ENCODE measurements at regions not wholly inside any gene's neighbourhood (a gene's known extent, or its start where the extent isn't known, plus 50 kb on each side); places are given as distances from the start of the nearest gene placed in this dataset.
A peak's percentile ranks its signal among the peaks of the same experiment; 100 is the strongest.

- ATAC-seq (peak; percentile 90 to 94), DNase-seq (peak; percentile 14 to 39 (median 35))
- H3K27ac ChIP-seq (ENCODE audit: low read length), result peak overlapping the region; percentile 90
- H3K27me3 ChIP-seq (ENCODE audit: control insufficient read depth, insufficient read depth), result no peaks in the 10 kb centered on the region
- intact Hi-C loops (cut with DNase I), result loop anchor here in 3 of 4 donors (5.0 to 10.0 kb wide), 2 partner anchors 181 to 298 kb away; no protein-coding TSS in a partner anchor
- no peaks in the 10 kb centered on the region for H3K4me1 ChIP-seq (ENCODE audit: control insufficient read depth, insufficient read depth, low read length)
- WGBS, result 18% methylated on average over 8 of the region's 8 CpGs
- peak overlapping the region; percentile 53 for H3K4me3 ChIP-seq (ENCODE audit: low read length)
- H3K9me3 ChIP-seq (ENCODE audit: control insufficient read depth, low read length), result no peaks in the 10 kb centered on the region
Observed at GRCh38 chr7:15015545-15016314, 113.2 kb upstream of the DGKB start.

- intact Hi-C loops (cut with DNase I), result loop anchor here in 2 of 4 donors (5.0 to 10.0 kb wide), 2 partner anchors 177 to 295 kb away; no protein-coding TSS in a partner anchor
- H3K9me3 ChIP-seq (ENCODE audit: control insufficient read depth, low read length), result no peaks in the 10 kb centered on the region
- ATAC-seq, result peak; percentile 22 to 65
Observed at GRCh38 chr7:15012135-15012534, 109.6 kb upstream of the DGKB start.

GRCh38 chr7:15011289-15011688 lies 108.7 kb upstream of the DGKB start:
- DNase-seq (no peak), ATAC-seq (no peak)
- H3K27me3 ChIP-seq (ENCODE audit: control insufficient read depth, insufficient read depth), result no peaks in the 10 kb centered on the region
- no peak overlapping the region for H3K4me3 ChIP-seq (ENCODE audit: low read length)
- no peaks in the 10 kb centered on the region for H3K4me1 ChIP-seq (ENCODE audit: control insufficient read depth, insufficient read depth, low read length)
- no peak overlapping the region for H3K27ac ChIP-seq (ENCODE audit: low read length)
- H3K9me3 ChIP-seq (ENCODE audit: control insufficient read depth, low read length), result no peaks in the 10 kb centered on the region
- WGBS, result 79% methylated on average over 3 of the region's 3 CpGs
- intact Hi-C loops (cut with DNase I), result loop anchor here in 2 of 4 donors (5.0 to 10.0 kb wide), 2 partner anchors 176 to 294 kb away; no protein-coding TSS in a partner anchor

More at GRCh38 chr7:15012135-15012534, 109.6 kb upstream of the DGKB start:
- DNase-seq, result no peak
- no peaks in the 10 kb centered on the region for H3K4me1 ChIP-seq (ENCODE audit: control insufficient read depth, insufficient read depth, low read length)
- no peak overlapping the region for H3K4me3 ChIP-seq (ENCODE audit: low read length)
- H3K27ac ChIP-seq (ENCODE audit: low read length), result no peak overlapping the region
- 67% methylated on average over 4 of the region's 4 CpGs for WGBS
- H3K27me3 ChIP-seq (ENCODE audit: control insufficient read depth, insufficient read depth), result no peaks in the 10 kb centered on the region

GRCh38 chr7:15007507-15007906 lies 105.0 kb upstream of the DGKB start:
- Histone ChIP-seq H3K27ac (ENCODE audit: low read length) (no peak overlapping the region), H3K4me1 (ENCODE audit: control insufficient read depth, insufficient read depth, low read length) (no peaks in the 10 kb centered on the region), H3K27me3 (ENCODE audit: control insufficient read depth, insufficient read depth) (no peaks in the 10 kb centered on the region), H3K9me3 (ENCODE audit: control insufficient read depth, low read length) (no peaks in the 10 kb centered on the region), H3K4me3 (ENCODE audit: low read length) (no peak overlapping the region)
- WGBS, result 85% methylated on average over 5 of the region's 5 CpGs
- ATAC-seq, result no peak
- intact Hi-C loops (cut with DNase I), result no loop called here
- DNase-seq, result no peak

- ATAC-seq (no peak), DNase-seq (no peak)
- no peaks in the 10 kb centered on the region for H3K4me1 ChIP-seq (ENCODE audit: control insufficient read depth, insufficient read depth, low read length)
- intact Hi-C loops (cut with DNase I), result no loop called here
- WGBS, result 80% methylated on average over 5 of the region's 5 CpGs
- no peaks in the 10 kb centered on the region for H3K27me3 ChIP-seq (ENCODE audit: control insufficient read depth, insufficient read depth)
- H3K4me3 ChIP-seq (ENCODE audit: low read length), result no peak overlapping the region
- no peak overlapping the region for H3K27ac ChIP-seq (ENCODE audit: low read length)
- H3K9me3 ChIP-seq (ENCODE audit: control insufficient read depth, low read length), result no peaks in the 10 kb centered on the region
Observed at GRCh38 chr7:15005672-15006071, 103.1 kb upstream of the DGKB start.

- ATAC-seq, result no peak
- no peak overlapping the region for H3K4me3 ChIP-seq (ENCODE audit: low read length)
- H3K27ac ChIP-seq (ENCODE audit: low read length), result no peak overlapping the region
- 71% methylated on average over 1 of the region's 1 CpG for WGBS
- H3K4me1 ChIP-seq (ENCODE audit: control insufficient read depth, insufficient read depth, low read length), result no peaks in the 10 kb centered on the region
- intact Hi-C loops (cut with DNase I), result no loop called here
- no peak for DNase-seq
- no peaks in the 10 kb centered on the region for H3K27me3 ChIP-seq (ENCODE audit: control insufficient read depth, insufficient read depth)
- no peaks in the 10 kb centered on the region for H3K9me3 ChIP-seq (ENCODE audit: control insufficient read depth, low read length)
Observed at GRCh38 chr7:15000157-15000556, 97.6 kb upstream of the DGKB start.

- DNase-seq (no peak), ATAC-seq (no peak)
- Histone ChIP-seq H3K9me3 (ENCODE audit: control insufficient read depth, low read length) (no peaks in the 10 kb centered on the region), H3K27ac (ENCODE audit: low read length) (no peak overlapping the region), H3K4me3 (ENCODE audit: low read length) (no peak overlapping the region), H3K27me3 (ENCODE audit: control insufficient read depth, insufficient read depth) (no peaks in the 10 kb centered on the region), H3K4me1 (ENCODE audit: control insufficient read depth, insufficient read depth, low read length) (no peaks in the 10 kb centered on the region)
- 78% methylated on average over 2 of the region's 2 CpGs for WGBS
- intact Hi-C loops (cut with DNase I), result no loop called here
Observed at GRCh38 chr7:14999331-14999730, 96.8 kb upstream of the DGKB start.

- intact Hi-C loops (cut with DNase I), result no loop called here
- Histone ChIP-seq H3K27me3 (ENCODE audit: control insufficient read depth, insufficient read depth) (no peaks in the 10 kb centered on the region), H3K27ac (ENCODE audit: low read length) (no peak overlapping the region), H3K9me3 (ENCODE audit: control insufficient read depth, low read length) (no peaks in the 10 kb centered on the region), H3K4me3 (ENCODE audit: low read length) (no peak overlapping the region), H3K4me1 (ENCODE audit: control insufficient read depth, insufficient read depth, low read length) (no peaks in the 10 kb centered on the region)
- WGBS, result 67% methylated on average over 2 of the region's 2 CpGs
- DNase-seq, result no peak
- no peak for ATAC-seq
Observed at GRCh38 chr7:14995774-14996173, 93.2 kb upstream of the DGKB start.

- Histone ChIP-seq H3K27me3 (ENCODE audit: control insufficient read depth, insufficient read depth) (no peaks in the 10 kb centered on the region), H3K27ac (ENCODE audit: low read length) (no peak overlapping the region), H3K9me3 (ENCODE audit: control insufficient read depth, low read length) (no peaks in the 10 kb centered on the region), H3K4me3 (ENCODE audit: low read length) (no peak overlapping the region), H3K4me1 (ENCODE audit: control insufficient read depth, insufficient read depth, low read length) (no peaks in the 10 kb centered on the region)
- 63% methylated on average over 2 of the region's 2 CpGs for WGBS
- no peak for ATAC-seq
- intact Hi-C loops (cut with DNase I), result no loop called here
- DNase-seq, result no peak
Observed at GRCh38 chr7:14988941-14989340, 86.4 kb upstream of the DGKB start.

GRCh38 chr7:14978687-14979086 lies 76.1 kb upstream of the DGKB start:
- intact Hi-C loops (cut with DNase I), result no loop called here
- 50% methylated on average over 3 of the region's 3 CpGs for WGBS
- Histone ChIP-seq H3K4me3 (ENCODE audit: low read length) (no peak overlapping the region), H3K27me3 (ENCODE audit: control insufficient read depth, insufficient read depth) (no peaks in the 10 kb centered on the region), H3K27ac (ENCODE audit: low read length) (no peak overlapping the region), H3K4me1 (ENCODE audit: control insufficient read depth, insufficient read depth, low read length) (no peaks in the 10 kb centered on the region), H3K9me3 (ENCODE audit: control insufficient read depth, low read length) (no peaks in the 10 kb centered on the region)
- DNase-seq (no peak), ATAC-seq (no peak)

- 93% methylated on average over 5 of the region's 5 CpGs for WGBS
- Histone ChIP-seq H3K4me1 (ENCODE audit: control insufficient read depth, insufficient read depth, low read length) (no peaks in the 10 kb centered on the region), H3K9me3 (ENCODE audit: control insufficient read depth, low read length) (no peaks in the 10 kb centered on the region), H3K27ac (ENCODE audit: low read length) (no peak overlapping the region), H3K27me3 (ENCODE audit: control insufficient read depth, insufficient read depth) (no peaks in the 10 kb centered on the region), H3K4me3 (ENCODE audit: low read length) (no peak overlapping the region)
- no peak for ATAC-seq
- no peak for DNase-seq
- intact Hi-C loops (cut with DNase I), result no loop called here
Observed at GRCh38 chr7:14974688-14975087, 72.1 kb upstream of the DGKB start.

All from right cardiac atrium (tissue), 5 donors.